OCI-LY7 (cell line): ENCODE measurements at regions not wholly inside any gene's neighbourhood (a gene's known extent, or its start where the extent isn't known, plus 50 kb on each side); places are given as distances from the start of the nearest gene placed in this dataset.

Experiments used
- CTCF ChIP-seq: fragments of 200-600 bp; sonication (generic); conservative IDR thresholded peaks from 2 replicates; pipeline ENCODE4 v1.5.1; 2014; ENCODE audit warnings: mild to moderate bottlenecking, antibody characterized with exemption, low read length, moderate library complexity, mixed read lengths
- EZH2phosphoT487 ChIP-seq: fragments of 200-600 bp; sonication (generic); IDR thresholded peaks from 2 replicates; pipeline ENCODE4 v1.6.1; 2018; ENCODE audit warnings: low read depth, borderline replicate concordance, mild to moderate bottlenecking, mixed run types, antibody characterized with exemption, low read length, moderate library complexity, mixed read lengths

- no peak for TF ChIP-seq CTCF
- no peak for TF ChIP-seq EZH2phosphoT487
These were observed 166.8 kb upstream of the FOXN2 start for GRCh38 chr2:48147719-48148118.
